GM21529 (cell line): ENCODE measurements at regions not wholly inside any gene's neighbourhood (a gene's known extent, or its start where the extent isn't known, plus 50 kb on each side); places are given as distances from the start of the nearest gene placed in this dataset.

Experiments
- ATAC-seq: cut with Tn5 transposase; IDR thresholded peaks from one replicate; pipeline ENCODE4 v1.9.1; 2021; ENCODE audit not compliant: unreplicated experiment

GRCh38 chrX:76228499-76228898 is 55.6 kb downstream of the PBDC1 start:
- ATAC-seq = no peak

- ATAC-seq = no peak
Observed at GRCh38 chrX:76248901-76249300, 76.0 kb downstream of the PBDC1 start.

- ATAC-seq = peak; percentile 97
Observed at GRCh38 chrX:76253432-76253831, 80.6 kb downstream of the PBDC1 start.

DNA sequence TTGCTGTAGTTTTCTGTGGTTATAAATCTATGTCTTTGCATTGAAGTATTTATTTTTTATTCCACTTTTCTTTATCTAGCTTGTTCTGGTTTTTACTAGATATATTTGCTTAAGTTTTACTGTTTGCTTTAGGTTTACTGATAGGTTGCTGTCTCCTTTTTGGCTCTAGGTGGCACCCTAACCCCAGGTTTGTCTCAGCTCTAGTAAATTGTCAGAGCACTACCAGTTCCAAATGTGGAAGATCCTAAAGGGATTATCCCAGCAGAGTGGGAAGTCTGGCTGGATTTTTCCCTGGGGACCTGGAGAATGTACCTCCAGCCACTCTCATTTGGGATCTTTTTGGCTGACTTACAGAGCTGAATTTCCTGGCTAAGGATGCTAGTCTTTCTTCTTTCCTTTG is 106.1 kb downstream of the PBDC1 start:
- ATAC-seq = peak; percentile 84
